Smooth muscle cell of the brain vasculature (primary cell): ENCODE measurements at regions not wholly inside any gene's neighbourhood (a gene's known extent, or its start where the extent isn't known, plus 50 kb on each side); places are given as distances from the start of the nearest gene placed in this dataset.
"Not testable (repeated sequence)": the region's sequence is repeated elsewhere in the genome, so short reads cannot be mapped to it uniquely, and the experiment has no call there.

Experiments used
- DNase-seq: peaks from one replicate; pipeline ENCODE4 v3.0.0-alpha.2; 2012; ENCODE audit warnings: low read depth, low spot score

GRCh38 chr6:19394051-19394450 is 443.1 kb upstream of the ID4 start:
- no peak for DNase-seq

GRCh38 chr6:19394687-19395086 is 442.5 kb upstream of the ID4 start:
- no peak for DNase-seq

GRCh38 chr6:19395316-19395715 is 441.9 kb upstream of the ID4 start:
- no peak for DNase-seq

- DNase-seq = peak; percentile 49
Observed at GRCh38 chr6:19399406-19399805, 437.8 kb upstream of the ID4 start.

GRCh38 chr6:19404884-19405283 is 432.3 kb upstream of the ID4 start:
- DNase-seq = not testable (repeated sequence)

- DNase-seq = no peak
Observed at GRCh38 chr6:19408331-19408730, 428.8 kb upstream of the ID4 start.

GRCh38 chr6:19410481-19410880 is 426.7 kb upstream of the ID4 start:
- DNase-seq = no peak

- DNase-seq = no peak
Observed at GRCh38 chr6:19413323-19413722, 423.8 kb upstream of the ID4 start.

GRCh38 chr6:19415605-19416326 is 421.4 kb upstream of the ID4 start:
- no peak for DNase-seq

- no peak for DNase-seq
Observed at GRCh38 chr6:19416811-19417210, 420.4 kb upstream of the ID4 start.

GRCh38 chr6:19417713-19418112 is 419.5 kb upstream of the ID4 start:
- no peak for DNase-seq

GRCh38 chr6:19424853-19425252 is 412.3 kb upstream of the ID4 start:
- DNase-seq = no peak

GRCh38 chr6:19427548-19427947 is 409.6 kb upstream of the ID4 start:
- no peak for DNase-seq

GRCh38 chr6:19432966-19433498 is 404.1 kb upstream of the ID4 start:
- no peak for DNase-seq

- no peak for DNase-seq
Observed at GRCh38 chr6:19434065-19434464, 403.1 kb upstream of the ID4 start.

- no peak for DNase-seq
Observed at GRCh38 chr6:19435755-19436154, 401.4 kb upstream of the ID4 start.

- DNase-seq = no peak
Observed at GRCh38 chr6:19438566-19439353, 398.4 kb upstream of the ID4 start.

GRCh38 chr6:19440531-19440930 is 396.6 kb upstream of the ID4 start:
- DNase-seq = no peak

GRCh38 chr6:19443411-19443810 is 393.8 kb upstream of the ID4 start:
- no peak for DNase-seq

GRCh38 chr6:19444041-19444440 is 393.1 kb upstream of the ID4 start:
- DNase-seq = no peak

GRCh38 chr6:19444481-19444880 is 392.7 kb upstream of the ID4 start:
- no peak for DNase-seq

- DNase-seq = no peak
Observed at GRCh38 chr6:19446570-19446969, 390.6 kb upstream of the ID4 start.

- no peak for DNase-seq
Observed at GRCh38 chr6:19450651-19451050, 386.5 kb upstream of the ID4 start.
